Tibial nerve (tissue), 4 donors: ENCODE measurements at regions not wholly inside any gene's neighbourhood (a gene's known extent, or its start where the extent isn't known, plus 50 kb on each side); places are given as distances from the start of the nearest gene placed in this dataset.

Experiments
- DNase-seq, 2 donors: peaks; one replicate each; pipeline ENCODE4 v3.0.0-alpha.2; 2019; ENCODE audit warnings: low spot score in 2 of 2
- H3K27ac ChIP-seq, 4 donors: fragments of 200-600 bp; sonication (generic) in 3 of 4; one replicate each; pipeline ENCODE4 v1.5.1; 2017 to 2019; ENCODE audit warnings: mild to moderate bottlenecking in 1 of 4
- H3K27me3 ChIP-seq, 2 donors: fragments of 200-600 bp; sonication (generic) in 1 of 2; one replicate each; pipeline versions ENCODE4 v1.5.1 to v1.6.0; 2017 to 2019
- H3K36me3 ChIP-seq, 3 donors: fragments of 200-600 bp; sonication (generic); one replicate each; pipeline ENCODE4 v1.5.1; 2018 to 2019
- H3K4me1 ChIP-seq, 4 donors: fragments of 200-600 bp; sonication (generic) in 3 of 4; one replicate each; pipeline ENCODE4 v1.5.1; 2017 to 2019
- H3K4me3 ChIP-seq, 4 donors: fragments of 200-600 bp; sonication (generic) in 3 of 4; one replicate each; pipeline ENCODE4 v1.5.1; 2017 to 2019; ENCODE audit warnings: mild to moderate bottlenecking in 1 of 4, moderate library complexity in 1 of 4
- H3K9me3 ChIP-seq, 4 donors: fragments of 200-600 bp; sonication (generic) in 3 of 4; one replicate each; pipeline ENCODE4 v1.5.1; 2017 to 2019
- EP300 ChIP-seq, 2 donors: sonication (generic); formaldehyde crosslinking; IDR thresholded peaks; one replicate each; pipeline ENCODE4 v1.6.1; 2017; ENCODE audit warnings: antibody characterized with exemption in 2 of 2, mild to moderate bottlenecking in 1 of 2
- POLR2A ChIP-seq, 2 donors: fragments of 450-650 bp; IDR thresholded peaks; one replicate each; pipeline ENCODE4 v1.6.1; 2017; ENCODE audit warnings: antibody characterized with exemption in 2 of 2, mild to moderate bottlenecking in 2 of 2, moderate library complexity in 2 of 2
- WGBS, 2 donors: methylation state at CpG; one replicate each; pipeline ENCODE4 v1.1.5; 2018; 5-methylcytosine and 5-hydroxymethylcytosine counted together
- TF ChIP-seq, protein P1 (sequence below), 5 experiments: fragments of 200-600 bp in 3 of 5; fragments of 450-650 bp in 2 of 5; sonication (generic) in 3 of 5; IDR thresholded peaks; one replicate each; pipeline ENCODE4 v1.5.1; 2016 to 2019; ENCODE audit warnings: antibody characterized with exemption in 5 of 5, mild to moderate bottlenecking in 3 of 5, moderate library complexity in 2 of 5

DNA sequence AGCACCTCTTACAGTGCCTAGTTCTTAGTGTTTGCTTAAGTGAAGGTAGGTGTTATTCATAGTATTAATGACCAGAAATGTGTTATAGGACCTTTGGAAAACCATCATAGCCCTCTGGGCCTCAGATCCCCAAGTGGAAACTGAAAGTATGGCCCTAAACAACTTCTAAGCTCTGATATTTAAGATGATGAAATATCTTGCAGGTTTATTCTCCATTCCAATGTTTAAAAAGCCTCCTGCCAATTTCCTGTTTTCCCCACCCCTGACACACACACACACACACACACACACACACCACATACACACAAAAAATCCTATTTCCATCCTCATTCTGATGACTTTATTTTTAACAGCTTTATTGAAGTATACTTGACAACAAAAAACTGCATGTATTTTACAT, 108.2 kb downstream of the DIRAS3 start:
- no peaks in the 10 kb centered on the region for H3K4me1 ChIP-seq
- no peak overlapping the region for H3K4me3 ChIP-seq
- no peaks in the 10 kb centered on the region for H3K9me3 ChIP-seq
- DNase-seq = no peak
- H3K36me3 ChIP-seq = no peaks in the 10 kb centered on the region
- H3K27ac ChIP-seq = no peak overlapping the region
- TF ChIP-seq POLR2A (IDR thresholded peaks at IDR 0.05) = no peak
- no peak for TF ChIP-seq EP300 (IDR thresholded peaks at IDR 0.05)
- TF ChIP-seq, protein P1, sequence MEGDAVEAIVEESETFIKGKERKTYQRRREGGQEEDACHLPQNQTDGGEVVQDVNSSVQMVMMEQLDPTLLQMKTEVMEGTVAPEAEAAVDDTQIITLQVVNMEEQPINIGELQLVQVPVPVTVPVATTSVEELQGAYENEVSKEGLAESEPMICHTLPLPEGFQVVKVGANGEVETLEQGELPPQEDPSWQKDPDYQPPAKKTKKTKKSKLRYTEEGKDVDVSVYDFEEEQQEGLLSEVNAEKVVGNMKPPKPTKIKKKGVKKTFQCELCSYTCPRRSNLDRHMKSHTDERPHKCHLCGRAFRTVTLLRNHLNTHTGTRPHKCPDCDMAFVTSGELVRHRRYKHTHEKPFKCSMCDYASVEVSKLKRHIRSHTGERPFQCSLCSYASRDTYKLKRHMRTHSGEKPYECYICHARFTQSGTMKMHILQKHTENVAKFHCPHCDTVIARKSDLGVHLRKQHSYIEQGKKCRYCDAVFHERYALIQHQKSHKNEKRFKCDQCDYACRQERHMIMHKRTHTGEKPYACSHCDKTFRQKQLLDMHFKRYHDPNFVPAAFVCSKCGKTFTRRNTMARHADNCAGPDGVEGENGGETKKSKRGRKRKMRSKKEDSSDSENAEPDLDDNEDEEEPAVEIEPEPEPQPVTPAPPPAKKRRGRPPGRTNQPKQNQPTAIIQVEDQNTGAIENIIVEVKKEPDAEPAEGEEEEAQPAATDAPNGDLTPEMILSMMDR (IDR thresholded peaks at IDR 0.05) = no peak
- no peaks in the 10 kb centered on the region for H3K27me3 ChIP-seq

DNA sequence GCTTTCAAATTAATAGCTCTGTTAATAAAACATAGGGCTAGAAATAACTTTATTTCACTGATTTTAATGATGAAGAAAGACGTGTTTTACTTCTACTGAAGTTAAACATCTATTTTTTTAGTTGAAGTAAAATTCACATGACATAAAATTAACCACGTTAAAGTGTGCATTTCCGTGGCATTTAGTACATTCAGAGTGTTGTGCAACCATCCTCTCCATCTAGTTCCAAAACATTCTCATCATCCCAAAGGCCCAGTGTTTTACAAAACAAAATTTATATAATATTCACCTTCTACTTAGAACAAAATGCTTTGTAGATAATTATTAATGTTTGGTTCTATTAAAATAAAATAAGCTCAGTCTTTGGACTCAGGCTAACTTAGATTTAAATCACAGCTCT, 108.5 kb upstream of the GNG12 start:
- DNase-seq = no peak
- H3K9me3 ChIP-seq = no peaks in the 10 kb centered on the region
- 81 to 88% methylated on average over 3 of the region's 3 CpGs for WGBS, 2 donors
- H3K4me1 ChIP-seq = no peaks in the 10 kb centered on the region
- H3K27ac ChIP-seq = no peak overlapping the region
- H3K27me3 ChIP-seq = no peaks in the 10 kb centered on the region
- H3K4me3 ChIP-seq = no peak overlapping the region
- no peaks in the 10 kb centered on the region for H3K36me3 ChIP-seq
- TF ChIP-seq EP300 (IDR thresholded peaks at IDR 0.05) = no peak
- TF ChIP-seq POLR2A (IDR thresholded peaks at IDR 0.05) = no peak
- TF ChIP-seq, protein P1 (IDR thresholded peaks at IDR 0.05) = no peak

DNA sequence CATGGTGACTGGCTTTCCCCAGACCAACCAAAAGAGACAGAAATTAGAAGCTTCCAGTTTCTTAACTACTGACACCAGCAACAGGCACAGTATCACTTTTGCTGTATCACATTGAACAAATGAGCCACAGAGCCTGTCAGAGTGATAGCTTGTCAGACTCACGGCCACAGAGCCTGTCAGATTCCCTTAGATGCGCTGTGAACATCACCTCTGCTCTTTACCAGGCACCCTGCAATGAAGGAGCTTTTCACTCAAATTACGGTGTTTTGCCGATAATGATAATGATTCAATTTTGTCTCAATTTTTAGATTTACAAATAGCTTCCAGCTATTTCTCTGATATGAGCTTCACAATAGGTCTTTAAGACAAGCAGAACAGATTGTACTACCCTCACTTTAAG, 107.9 kb upstream of the GNG12 start:
- Histone ChIP-seq H3K4me1 (no peaks in the 10 kb centered on the region), H3K27me3 (no peaks in the 10 kb centered on the region), H3K4me3 (no peak overlapping the region), H3K36me3 (no peaks in the 10 kb centered on the region), H3K27ac (no peak overlapping the region), H3K9me3 (no peaks in the 10 kb centered on the region)
- TF ChIP-seq POLR2A (IDR thresholded peaks at IDR 0.05) = no peak
- no peak for DNase-seq
- WGBS, 2 donors = 90 to 97% methylated on average over 4 of the region's 4 CpGs

DNA sequence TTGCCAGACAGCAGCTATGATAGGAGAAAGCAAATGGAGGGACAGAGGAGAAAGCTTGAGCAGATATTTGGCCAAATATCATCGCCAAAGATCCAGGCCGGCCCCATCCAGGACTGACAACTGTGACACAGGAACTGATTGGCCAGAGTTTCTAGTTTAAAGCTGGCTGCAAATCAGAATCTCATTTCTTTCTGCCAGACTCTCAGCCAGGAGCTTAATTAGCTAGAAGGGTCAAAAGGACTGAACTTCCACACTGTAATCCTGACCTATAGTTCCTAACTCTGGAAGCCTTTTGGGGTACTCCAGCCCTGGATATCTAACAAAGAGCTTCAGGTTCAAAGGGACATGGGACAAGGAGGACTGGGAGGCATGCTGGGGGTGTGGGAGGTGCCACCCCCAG, 106.7 kb upstream of the GNG12 start:
- Histone ChIP-seq H3K36me3 (no peaks in the 10 kb centered on the region), H3K4me1 (no peaks in the 10 kb centered on the region), H3K27ac (no peak overlapping the region), H3K4me3 (no peak overlapping the region), H3K9me3 (no peaks in the 10 kb centered on the region), H3K27me3 (no peaks in the 10 kb centered on the region)
- TF ChIP-seq, protein P1 (IDR thresholded peaks at IDR 0.05) = no peak
- TF ChIP-seq POLR2A (IDR thresholded peaks at IDR 0.05) (no peak), EP300 (IDR thresholded peaks at IDR 0.05) (no peak)
- WGBS, 2 donors = 58 to 67% methylated on average over 2 of the region's 2 CpGs
- no peak for DNase-seq

DNA sequence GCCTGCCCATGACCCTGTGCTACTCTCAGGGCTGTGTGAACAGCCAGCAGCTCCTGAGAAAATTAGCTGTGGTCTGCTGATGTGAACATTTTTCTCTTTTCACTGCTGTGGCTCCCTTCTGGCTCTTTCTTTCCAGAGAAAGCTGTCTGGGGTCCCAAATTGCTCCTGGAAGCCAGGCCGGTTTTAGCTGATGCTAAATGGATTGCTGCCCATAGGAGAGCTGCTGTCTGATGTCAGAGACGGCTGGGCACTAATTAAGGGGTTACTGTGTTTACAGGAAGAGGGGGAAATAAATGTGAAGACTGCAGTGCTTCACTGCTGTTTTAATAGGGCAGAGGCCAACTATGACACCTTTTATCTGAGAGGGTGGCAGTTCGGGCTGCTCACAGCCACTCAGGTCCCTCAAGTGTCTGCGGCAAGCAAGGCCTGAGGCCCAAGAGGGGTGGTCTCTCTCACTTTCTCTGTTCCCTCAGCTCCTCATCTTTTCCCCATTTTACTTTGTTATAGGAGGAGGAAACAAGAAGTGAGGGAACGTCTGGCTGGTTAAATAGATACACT, 106.0 kb upstream of the GNG12 start:
- Histone ChIP-seq H3K4me1 (no peaks in the 10 kb centered on the region), H3K4me3 (no peak overlapping the region), H3K27me3 (no peaks in the 10 kb centered on the region), H3K36me3 (no peaks in the 10 kb centered on the region), H3K27ac (no peak overlapping the region), H3K9me3 (no peaks in the 10 kb centered on the region)
- DNase-seq = no peak
- 51 to 61% methylated on average over 5 of the region's 5 CpGs for WGBS, 2 donors
- TF ChIP-seq EP300 (IDR thresholded peaks at IDR 0.05) (no peak), POLR2A (IDR thresholded peaks at IDR 0.05) (no peak)
- TF ChIP-seq, protein P1 (IDR thresholded peaks at IDR 0.05) = no peak

DNA sequence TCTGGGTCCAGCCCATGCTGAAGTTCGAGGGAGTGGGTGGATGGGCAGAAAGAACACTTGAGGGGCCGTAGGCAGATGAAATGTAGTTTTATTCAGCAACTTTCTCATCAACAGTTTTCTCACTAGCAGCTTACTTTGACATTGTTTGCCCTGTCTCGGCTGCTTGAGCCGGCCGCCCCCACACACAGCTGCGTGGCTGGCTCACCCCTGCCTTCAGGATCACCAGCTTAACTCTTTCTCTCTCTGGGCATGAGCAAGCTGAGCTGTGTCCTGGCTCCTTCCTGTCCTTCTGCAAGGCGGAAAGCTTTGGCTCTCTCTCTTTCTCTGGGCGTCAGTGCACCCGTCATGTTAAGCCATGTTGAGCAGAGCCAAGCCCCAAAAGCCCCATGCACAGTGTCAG, 104.4 kb upstream of the GNG12 start:
- H3K9me3 ChIP-seq = no peaks in the 10 kb centered on the region
- no peak overlapping the region for H3K4me3 ChIP-seq
- H3K36me3 ChIP-seq = no peaks in the 10 kb centered on the region
- no peaks in the 10 kb centered on the region for H3K4me1 ChIP-seq
- TF ChIP-seq EP300 (IDR thresholded peaks at IDR 0.05) = no peak
- TF ChIP-seq, protein P1 (IDR thresholded peaks at IDR 0.05) = no peak
- TF ChIP-seq POLR2A (IDR thresholded peaks at IDR 0.05) = no peak
- H3K27me3 ChIP-seq = no peaks in the 10 kb centered on the region
- WGBS, 2 donors = 37 to 45% methylated on average over 9 of the region's 9 CpGs
- no peak overlapping the region for H3K27ac ChIP-seq
- DNase-seq = no peak
